K562 (cell line): ENCODE measurements at regions not wholly inside any gene's neighbourhood (a gene's known extent, or its start where the extent isn't known, plus 50 kb on each side); places are given as distances from the start of the nearest gene placed in this dataset.

Source experiments
- ATAC-seq: fragments of 200-7000 bp; cut with Tn5 transposase; 3 replicates; pipeline ENCODE4 v1.9.1; 2020; ENCODE audit warnings: moderate library complexity
- BruUV-seq: library from RNA; stranded (reverse); fragments of 400-500 nt; replicated peaks from 2 replicates; lab custom pipeline; 2021; lab: Mats Ljungman, UMichigan
- CTCF ChIA-PET: fragments of 300-600 bp; formaldehyde crosslinking; extraction: SDS; loops from one replicate; lab custom pipeline; 2021; ENCODE audit warnings: low intra/inter-chr PET ratio; lab: Yijun Ruan, JAX
- POLR2A ChIA-PET: fragments of 300-600, 350-650 bp; sonication (Branson Sonifier 250); formaldehyde crosslinking; extraction: SDS; loops from one replicate; lab custom pipeline; 2021; ENCODE audit warnings: antibody characterized with exemption, inconsistent platforms; lab: Yijun Ruan, JAX
- DNase-seq, 4 experiments: peaks; one replicate each; pipeline versions ENCODE4 v3.0.0 to v3.0.0-alpha.2; 2011 to 2018; ENCODE audit warnings: low spot score in 3 of 4, mixed read lengths in 3 of 4; ENCODE audit errors: extremely low read depth in 1 of 4
- FAIRE-seq: peaks from 2 replicates; lab custom pipeline; 2011; peaks lifted over from hg19 to GRCh38; lab: Jason Lieb, UNC
- H2AFZ ChIP-seq: 2 replicates; pipeline ENCODE4 v1.6.0; 2011; ENCODE audit warnings: low read depth, low read length, control low read depth, inconsistent platforms
- H3K27ac ChIP-seq: fragments of 200-600 bp; 3 replicates; pipeline ENCODE4 v1.8.0; 2011; ENCODE audit warnings: low read depth, mild to moderate bottlenecking, control low read depth, inconsistent platforms, low read length, moderate library complexity, mixed read lengths; ENCODE audit errors: extremely low read depth
- H3K27me3 ChIP-seq, 2 experiments: fragments of 300-600 bp in 1 of 2; 2 replicates in 1 of 2; 3 replicates in 1 of 2; pipeline versions ENCODE4 v1.6.0 to v1.8.0; 2011; ENCODE audit warnings: inconsistent platforms in 2 of 2, low read length in 2 of 2, mild to moderate bottlenecking in 1 of 2, mixed read lengths in 1 of 2, moderate library complexity in 1 of 2; ENCODE audit not compliant: control insufficient read depth in 2 of 2, insufficient read depth in 2 of 2
- H3K36me3 ChIP-seq: fragments of 300-600 bp; 3 replicates; pipeline ENCODE4 v1.8.0; 2011; ENCODE audit warnings: mild to moderate bottlenecking, low read length, inconsistent platforms; ENCODE audit not compliant: control insufficient read depth, insufficient read depth
- H3K4me1 ChIP-seq, 2 experiments: fragments of 200-600 bp in 1 of 2; replicated peaks in 1 of 2; 2 replicates in 1 of 2; 3 replicates in 1 of 2; pipeline versions ENCODE4 v1.5.1 to v1.8.0; 2011; ENCODE audit warnings: inconsistent platforms in 2 of 2, low read length in 2 of 2, mild to moderate bottlenecking in 1 of 2, mixed read lengths in 1 of 2, moderate library complexity in 1 of 2; ENCODE audit not compliant: control insufficient read depth in 2 of 2, insufficient read depth in 2 of 2
- H3K4me2 ChIP-seq: 2 replicates; pipeline ENCODE4 v1.6.1; 2011; ENCODE audit warnings: low read length, control low read depth, inconsistent platforms, mixed read lengths; ENCODE audit not compliant: insufficient read depth
- H3K4me3 ChIP-seq: fragments of 200-600 bp; sonication (generic), shearing (Covaris generic); 2 replicates; pipeline ENCODE4 v1.5.1; 2016; ENCODE audit warnings: control low read depth, inconsistent platforms
- H3K79me2 ChIP-seq: fragments of 200-600 bp; 3 replicates; pipeline ENCODE4 v1.8.0; 2011; ENCODE audit warnings: low read length, inconsistent platforms; ENCODE audit not compliant: control insufficient read depth, insufficient read depth
- H3K9ac ChIP-seq, 2 experiments: 2 replicates each; pipeline versions ENCODE4 v1.6.0 to v1.6.1; 2011; ENCODE audit warnings: low read depth in 2 of 2, low read length in 2 of 2, control low read depth in 1 of 2, inconsistent platforms in 1 of 2, mild to moderate bottlenecking in 1 of 2, mixed read lengths in 1 of 2; ENCODE audit not compliant: insufficient read depth in 1 of 2
- H3K9me1 ChIP-seq: one replicate; pipeline ENCODE4 v1.6.0; 2011; ENCODE audit warnings: inconsistent platforms, mild to moderate bottlenecking, low read length, moderate library complexity; ENCODE audit not compliant: control insufficient read depth, insufficient read depth
- H3K9me3 ChIP-seq: replicated peaks from 2 replicates; pipeline ENCODE4 v1.5.1; 2011; ENCODE audit warnings: low read depth, low read length, inconsistent platforms; ENCODE audit not compliant: control insufficient read depth, insufficient read depth
- H4K20me1 ChIP-seq: replicated peaks from 2 replicates; pipeline ENCODE4 v1.6.1; 2011; ENCODE audit warnings: low read length, inconsistent platforms, mixed read lengths; ENCODE audit not compliant: control insufficient read depth, insufficient read depth
- DLX4 ChIP-seq: fragments of 250-450 bp; sonication (Bioruptor Pico); IDR thresholded peaks from 2 replicates; pipeline ENCODE4 v1.6.1; 2021; ENCODE audit warnings: mild to moderate bottlenecking
- KLF13 ChIP-seq: fragments of 450-650 bp; IDR thresholded peaks from 2 replicates; pipeline ENCODE4 v1.6.1; 2016; ENCODE audit warnings: missing genetic modification characterization, low read depth, mild to moderate bottlenecking, missing compliant biosample characterization, moderate library complexity, borderline replicate concordance
- MIER1 ChIP-seq: fragments of 450-650 bp; IDR thresholded peaks from 2 replicates; pipeline ENCODE4 v1.6.1; 2016; ENCODE audit warnings: antibody characterized with exemption, mild to moderate bottlenecking, low read depth
- NBN ChIP-seq: fragments of 450-650 bp; IDR thresholded peaks from 2 replicates; pipeline ENCODE4 v1.6.1; 2016; ENCODE audit warnings: low read depth, mild to moderate bottlenecking
- POLR3A ChIP-seq: IDR thresholded peaks from 2 replicates; pipeline ENCODE4 v1.6.1; 2011; ENCODE audit warnings: borderline replicate concordance, mild to moderate bottlenecking, moderate library complexity; ENCODE audit not compliant: insufficient read length, insufficient read depth; ENCODE audit errors: extremely low read depth
- RBM15 ChIP-seq: fragments of 200-400 bp; formaldehyde crosslinking; IDR thresholded peaks from 2 replicates; pipeline ENCODE4 v1.6.1; 2018; ENCODE audit warnings: mild to moderate bottlenecking, low read length, moderate library complexity; ENCODE audit not compliant: insufficient read depth
- STAT5A ChIP-seq: IDR thresholded peaks from 2 replicates; pipeline ENCODE4 v1.6.1; 2012; ENCODE audit warnings: low read length, inconsistent platforms, borderline replicate concordance
- TCF7L2 ChIP-seq: fragments of 150-350 bp; IDR thresholded peaks from 2 replicates; pipeline ENCODE4 v1.6.1; 2016; ENCODE audit warnings: low read depth, mild to moderate bottlenecking, low read length, moderate library complexity
- TFAM ChIP-seq: fragments of 250-450 bp; sonication (Bioruptor Pico); conservative IDR thresholded peaks from 2 replicates; pipeline ENCODE4 v1.5.0; 2021; ENCODE audit warnings: mild to moderate bottlenecking, moderate library complexity
- ZNF239 ChIP-seq: fragments of 250-450 bp; sonication (Bioruptor Pico); IDR thresholded peaks from 2 replicates; pipeline ENCODE4 v1.4.0; 2020; ENCODE audit warnings: mild to moderate bottlenecking
- ZNF696 ChIP-seq: fragments of 250-450 bp; sonication (Bioruptor Pico); conservative IDR thresholded peaks from 2 replicates; pipeline ENCODE4 v1.4.0; 2020; ENCODE audit warnings: mild to moderate bottlenecking, moderate library complexity
- WGBS: fragments of 100-300 bp; shearing (Covaris generic); methylation state at CpG from one replicate; pipeline ENCODE4 v1.1.6; 2016; ENCODE audit warnings: low coverage, mixed read lengths; ENCODE audit not compliant: insufficient coverage; ENCODE audit errors: missing lambda C conversion rate; 5-methylcytosine and 5-hydroxymethylcytosine counted together
- in situ Hi-C: fragments of 300-500 bp; cut with MboI; formaldehyde crosslinking; loops from 4 replicates; pipeline ENCODE4 v1.15.0; 2018; ENCODE audit warnings: inconsistent platforms, mixed read lengths
- intact Hi-C: fragments of 100-400 bp; cut with micrococcal nuclease; formaldehyde crosslinking; loops from 2 replicates; pipeline ENCODE4 v1.14.2; 2022

GRCh38 chr14:28157887-28158791, 608.4 kb upstream of the FOXG1 start:
- no peaks in the 10 kb centered on the region for H4K20me1 ChIP-seq
- H3K27me3 ChIP-seq, result no peaks in the 10 kb centered on the region
- DNase-seq, result no peak
- POLR2A ChIA-PET, result no interaction called here
- H3K9me3 ChIP-seq, result no peaks in the 10 kb centered on the region
- FAIRE-seq, result no peak
- no peaks in the 10 kb centered on the region for H3K79me2 ChIP-seq
- H3K4me1 ChIP-seq, result no peaks in the 10 kb centered on the region
- CTCF ChIA-PET, result no interaction called here
- in situ Hi-C loops, result no loop called here
- no peak overlapping the region for H3K27ac ChIP-seq
- no peak overlapping the region for H3K4me2 ChIP-seq
- H3K36me3 ChIP-seq, result no peaks in the 10 kb centered on the region
- no peak overlapping the region for H3K9ac ChIP-seq
- intact Hi-C loops, result no loop called here
- no peaks in the 10 kb centered on the region for H3K9me1 ChIP-seq
- H3K4me3 ChIP-seq, result no peak overlapping the region
- ATAC-seq, result no peak
- TF ChIP-seq TFAM (CRISPR knock-in tag), result no peak
- TF ChIP-seq ZNF696 (CRISPR knock-in tag), result no peak
- TF ChIP-seq NBN, result no peak
- TF ChIP-seq RBM15, result no peak
- no peak for TF ChIP-seq STAT5A
- no peak for TF ChIP-seq ZNF239
- TF ChIP-seq TCF7L2, result no peak
- TF ChIP-seq DLX4 (CRISPR knock-in tag), result no peak
- TF ChIP-seq MIER1, result no peak
- no peak for TF ChIP-seq KLF13 (tag)
- no peak for TF ChIP-seq POLR3A
- H2AFZ ChIP-seq, result no peak overlapping the region
- 2% methylated on average over 8 of the region's 26 CpGs for WGBS
- no TSS peak for BruUV-seq
